WTC11 (cell line): ENCODE measurements at regions not wholly inside any gene's neighbourhood (a gene's known extent, or its start where the extent isn't known, plus 50 kb on each side); places are given as distances from the start of the nearest gene placed in this dataset.

Experiments
- CBFB ChIP-seq: sonication (generic); formaldehyde crosslinking; IDR thresholded peaks from 2 replicates; pipeline ENCODE4 v1.8.1; 2022; ENCODE audit warnings: mild to moderate bottlenecking, low read depth, missing genetic modification reagents
- CTCF ChIP-seq: fragments of 200-600 bp; IDR thresholded peaks from 2 replicates; pipeline ENCODE4 v1.8.0; 2022; ENCODE audit warnings: antibody characterized with exemption
- FOXK1 ChIP-seq: sonication (generic); formaldehyde crosslinking; IDR thresholded peaks from 2 replicates; pipeline ENCODE4 v1.8.0; 2022; ENCODE audit warnings: mild to moderate bottlenecking, moderate library complexity, missing genetic modification reagents
- NFE2L1 ChIP-seq: sonication (generic); formaldehyde crosslinking; IDR thresholded peaks from 2 replicates; pipeline ENCODE4 v1.8.1; 2023; ENCODE audit warnings: missing genetic modification reagents
- USF1 ChIP-seq: sonication (generic); formaldehyde crosslinking; IDR thresholded peaks from 2 replicates; pipeline ENCODE4 v1.8.0; 2022; ENCODE audit warnings: mild to moderate bottlenecking, missing genetic modification reagents
- USF2 ChIP-seq: sonication (generic); formaldehyde crosslinking; IDR thresholded peaks from 2 replicates; pipeline ENCODE4 v1.8.1; 2023; ENCODE audit warnings: mild to moderate bottlenecking, missing genetic modification reagents, moderate library complexity

GRCh38 chrX:124725502-124725901 lies 379.1 kb downstream of the SH2D1A start:
- TF ChIP-seq NFE2L1 (CRISPR knock-in tag) (no peak), FOXK1 (CRISPR knock-in tag) (no peak), CBFB (CRISPR knock-in tag) (no peak), USF2 (CRISPR knock-in tag) (no peak), CTCF (no peak), USF1 (no peak)
